SK-N-SH (cell line): ENCODE measurements at regions not wholly inside any gene's neighbourhood (a gene's known extent, or its start where the extent isn't known, plus 50 kb on each side); places are given as distances from the start of the nearest gene placed in this dataset.

Source experiments
- CTCF ChIA-PET: fragments of 300-600, 350-600 bp; formaldehyde crosslinking; extraction: SDS; loops from one replicate; lab custom pipeline; 2021; lab: Yijun Ruan, JAX
- POLR2A ChIA-PET: fragments of 350-600 bp; sonication (Branson Sonifier 250); formaldehyde crosslinking; extraction: SDS; loops from one replicate; lab custom pipeline; 2020; ENCODE audit warnings: antibody characterized with exemption, inconsistent platforms; lab: Yijun Ruan, JAX
- DNase-seq: peaks from one replicate; pipeline ENCODE4 v3.0.0; 2012
- H2AFZ ChIP-seq: fragments of 200-600 bp; sonication (generic); 2 replicates; pipeline ENCODE4 v1.8.1; 2016; ENCODE audit warnings: antibody characterized with exemption, mild to moderate bottlenecking, low read depth
- H3F3A ChIP-seq: fragments of 200-600 bp; sonication (generic); replicated peaks from 2 replicates; pipeline ENCODE3; 2016; ENCODE audit warnings: antibody characterized with exemption, mild to moderate bottlenecking; ENCODE audit not compliant: insufficient read depth
- H3K27ac ChIP-seq, 2 experiments: fragments of 200-500 bp in 1 of 2; fragments of 200-600 bp in 1 of 2; sonication (Bioruptor generic) in 1 of 2; sonication (generic), shearing (Covaris generic) in 1 of 2; 2 replicates each; pipeline versions ENCODE4 v1.5.1 to v1.6.1; 2014 to 2016; ENCODE audit warnings: low read depth in 2 of 2, inconsistent platforms in 1 of 2, low read length in 1 of 2, mild to moderate bottlenecking in 1 of 2, mixed read lengths in 1 of 2
- H3K27me3 ChIP-seq: fragments of 200-600 bp; sonication (generic), shearing (Covaris generic); 2 replicates; pipeline ENCODE4 v1.6.1; 2016; ENCODE audit warnings: mixed run types; ENCODE audit not compliant: insufficient read depth
- H3K36me3 ChIP-seq, 2 experiments: fragments of 200-500 bp in 1 of 2; fragments of 200-600 bp in 1 of 2; sonication (Bioruptor generic) in 1 of 2; sonication (generic) in 1 of 2; replicated peaks in 1 of 2; 2 replicates each; pipeline versions ENCODE3 to v1.5.1; 2014 to 2016; ENCODE audit warnings: low read length in 1 of 2, mild to moderate bottlenecking in 1 of 2; ENCODE audit not compliant: insufficient read depth in 2 of 2, control insufficient read depth in 1 of 2
- H3K4me1 ChIP-seq, 2 experiments: fragments of 200-500 bp in 1 of 2; fragments of 200-600 bp in 1 of 2; sonication (Bioruptor generic) in 1 of 2; sonication (generic), shearing (Covaris generic) in 1 of 2; 2 replicates each; pipeline versions ENCODE4 v1.5.1 to v1.6.1; 2014 to 2016; ENCODE audit warnings: low read depth in 1 of 2, low read length in 1 of 2, mixed run types in 1 of 2; ENCODE audit not compliant: insufficient read depth in 2 of 2, control insufficient read depth in 1 of 2
- H3K4me2 ChIP-seq: fragments of 200-600 bp; sonication (generic), shearing (Covaris generic); 2 replicates; pipeline ENCODE4 v1.6.1; 2017; ENCODE audit warnings: mixed run types
- H3K4me3 ChIP-seq, 2 experiments: fragments of 200-500 bp in 1 of 2; fragments of 200-600 bp in 1 of 2; sonication (Bioruptor generic) in 1 of 2; sonication (generic), shearing (Covaris generic) in 1 of 2; 2 replicates each; pipeline versions ENCODE4 v1.5.1 to v1.8.1; 2014 to 2016; ENCODE audit warnings: low read depth in 2 of 2, inconsistent platforms in 1 of 2, low read length in 1 of 2, mild to moderate bottlenecking in 1 of 2, mixed read lengths in 1 of 2, moderate library complexity in 1 of 2
- H3K79me2 ChIP-seq: fragments of 200-600 bp; sonication (generic); 2 replicates; pipeline ENCODE4 v1.8.1; 2017; ENCODE audit warnings: mild to moderate bottlenecking; ENCODE audit not compliant: insufficient read depth
- H3K9ac ChIP-seq: fragments of 200-600 bp; sonication (generic); 2 replicates; pipeline ENCODE4 v1.6.1; 2017; ENCODE audit warnings: mixed run types
- H3K9me2 ChIP-seq: fragments of 200-600 bp; sonication (generic); 2 replicates; pipeline ENCODE4 v1.6.1; 2017; ENCODE audit warnings: mixed run types
- H3K9me3 ChIP-seq: fragments of 200-600 bp; sonication (generic); 2 replicates; pipeline ENCODE4 v1.6.1; 2017; ENCODE audit warnings: mixed run types, mild to moderate bottlenecking, moderate library complexity
- H4K20me1 ChIP-seq: fragments of 200-600 bp; sonication (generic); 2 replicates; pipeline ENCODE4 v1.6.1; 2017; ENCODE audit warnings: mild to moderate bottlenecking, mixed run types; ENCODE audit not compliant: insufficient read depth
- ELF1 ChIP-seq: IDR thresholded peaks from 2 replicates; pipeline ENCODE4 v1.4.0; 2012
- EP300 ChIP-seq, 2 experiments: IDR thresholded peaks; 2 replicates each; pipeline versions ENCODE4 v1.4.0 to v1.6.1; 2012; ENCODE audit warnings: borderline replicate concordance in 1 of 2, low read depth in 1 of 2, low read length in 1 of 2
- EZH2phosphoT487 ChIP-seq: fragments of 200-600 bp; sonication (generic); IDR thresholded peaks from 2 replicates; pipeline ENCODE4 v1.6.1; 2017; ENCODE audit warnings: low read depth, mixed run types, mild to moderate bottlenecking, antibody characterized with exemption, moderate library complexity, borderline replicate concordance
- FOSL2 ChIP-seq: IDR thresholded peaks from 2 replicates; pipeline ENCODE4 v1.4.0; 2012; ENCODE audit warnings: low read depth, mild to moderate bottlenecking, moderate library complexity, borderline replicate concordance
- FOXJ3 ChIP-seq: sonication (generic); formaldehyde crosslinking; IDR thresholded peaks from 2 replicates; pipeline ENCODE4 v1.5.1; 2020; ENCODE audit warnings: mild to moderate bottlenecking, missing genetic modification reagents
- FOXM1 ChIP-seq: IDR thresholded peaks from 2 replicates; pipeline ENCODE4 v1.4.0; 2012; ENCODE audit warnings: low read depth, mild to moderate bottlenecking
- NRF1 ChIP-seq: IDR thresholded peaks from 2 replicates; pipeline ENCODE4 v1.6.1; 2012; ENCODE audit warnings: low read depth, mild to moderate bottlenecking, low read length
- POLR2AphosphoS5 ChIP-seq: IDR thresholded peaks from 2 replicates; pipeline ENCODE4 v1.6.1; 2012; ENCODE audit warnings: low read depth, low read length
- RCOR1 ChIP-seq: fragments of 150-350 bp; IDR thresholded peaks from 2 replicates; pipeline ENCODE4 v1.6.1; 2017; ENCODE audit warnings: antibody characterized with exemption, low read length
- RFX5 ChIP-seq: IDR thresholded peaks from 2 replicates; pipeline ENCODE4 v1.6.1; 2012; ENCODE audit warnings: mild to moderate bottlenecking, improper control_type of control experiment, low read length
- RXRA ChIP-seq: IDR thresholded peaks from 2 replicates; pipeline ENCODE4 v1.4.0; 2012; ENCODE audit warnings: low read depth, mild to moderate bottlenecking, borderline replicate concordance
- SMC3 ChIP-seq: IDR thresholded peaks from 2 replicates; pipeline ENCODE4 v1.6.1; 2012; ENCODE audit warnings: low read depth, low read length, improper control_type of control experiment
- TAF1 ChIP-seq: IDR thresholded peaks from 2 replicates; pipeline ENCODE4 v1.6.1; 2012; ENCODE audit warnings: low read depth, mild to moderate bottlenecking, low read length, moderate library complexity, borderline replicate concordance
- TEAD4 ChIP-seq: IDR thresholded peaks from 2 replicates; pipeline ENCODE4 v1.4.0; 2012; ENCODE audit warnings: mild to moderate bottlenecking, borderline replicate concordance; ENCODE audit not compliant: insufficient read depth
- USF1 ChIP-seq: IDR thresholded peaks from 2 replicates; pipeline ENCODE4 v1.4.0; 2012; ENCODE audit warnings: low read depth, borderline replicate concordance
- WGBS: methylation state at CpG from one replicate; pipeline ENCODE4 v1.1.6; 2017; ENCODE audit warnings: low lambda C conversion rate; 5-methylcytosine and 5-hydroxymethylcytosine counted together
- TF ChIP-seq, protein P1 (sequence below): IDR thresholded peaks from 2 replicates; pipeline ENCODE4; 2012
- TF ChIP-seq, protein P2 (sequence below): IDR thresholded peaks from 2 replicates; pipeline ENCODE4 v1.4.0; 2012; ENCODE audit warnings: low read depth
- TF ChIP-seq, protein P3 (sequence below): IDR thresholded peaks from 2 replicates; pipeline ENCODE4 v1.4.0; 2012; ENCODE audit warnings: low read depth, borderline replicate concordance
- TF ChIP-seq, protein P4 (sequence below): fragments of 150-350 bp; IDR thresholded peaks from 2 replicates; pipeline ENCODE4 v1.6.1; 2016; ENCODE audit warnings: mild to moderate bottlenecking, low read depth, low read length
- TF ChIP-seq, protein P5 (sequence below): IDR thresholded peaks from 2 replicates; pipeline ENCODE4 v1.6.1; 2012; ENCODE audit warnings: mild to moderate bottlenecking, low read depth, low read length, moderate library complexity

GRCh38 chr4:60389633-60390032 lies 810.5 kb upstream of the ADGRL3 start (continued):
- TF ChIP-seq FOXM1 (no peak), TAF1 (no peak)
- TF ChIP-seq, protein P1, sequence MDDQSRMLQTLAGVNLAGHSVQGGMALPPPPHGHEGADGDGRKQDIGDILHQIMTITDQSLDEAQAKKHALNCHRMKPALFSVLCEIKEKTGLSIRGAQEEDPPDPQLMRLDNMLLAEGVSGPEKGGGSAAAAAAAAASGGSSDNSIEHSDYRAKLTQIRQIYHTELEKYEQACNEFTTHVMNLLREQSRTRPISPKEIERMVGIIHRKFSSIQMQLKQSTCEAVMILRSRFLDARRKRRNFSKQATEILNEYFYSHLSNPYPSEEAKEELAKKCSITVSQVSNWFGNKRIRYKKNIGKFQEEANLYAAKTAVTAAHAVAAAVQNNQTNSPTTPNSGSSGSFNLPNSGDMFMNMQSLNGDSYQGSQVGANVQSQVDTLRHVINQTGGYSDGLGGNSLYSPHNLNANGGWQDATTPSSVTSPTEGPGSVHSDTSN: no peak
- TF ChIP-seq, protein P2, sequence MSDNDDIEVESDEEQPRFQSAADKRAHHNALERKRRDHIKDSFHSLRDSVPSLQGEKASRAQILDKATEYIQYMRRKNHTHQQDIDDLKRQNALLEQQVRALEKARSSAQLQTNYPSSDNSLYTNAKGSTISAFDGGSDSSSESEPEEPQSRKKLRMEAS: no peak

- Histone ChIP-seq H3K4me2 (no peak overlapping the region), H3K9me3 (no peaks in the 10 kb centered on the region), H3K4me1 (no peaks in the 10 kb centered on the region; a peak in 1 of 4 replicates), H3K9me2 (no peaks in the 10 kb centered on the region), H3K27me3 (no peaks in the 10 kb centered on the region), H3K27ac (no peak overlapping the region), H3F3A (no peaks in the 10 kb centered on the region), H2AFZ (no peak overlapping the region), H3K36me3 (no peaks in the 10 kb centered on the region), H4K20me1 (no peaks in the 10 kb centered on the region), H3K9ac (no peak overlapping the region), H3K79me2 (no peaks in the 10 kb centered on the region), H3K4me3 (no peak overlapping the region)
- POLR2A ChIA-PET: no interaction called here
- DNase-seq: peak; percentile 2
- 13% methylated on average over 5 of the region's 5 CpGs for WGBS
- CTCF ChIA-PET: no interaction called here
- no peak for TF ChIP-seq RXRA
- TF ChIP-seq, protein P1: no peak
- TF ChIP-seq, protein P2: no peak
- TF ChIP-seq ELF1: no peak
- no peak for TF ChIP-seq RCOR1
- TF ChIP-seq EP300 (IDR thresholded peaks at IDR 0.05; ENCODE audit: borderline replicate concordance in 1 of 2, low read depth in 1 of 2, low read length in 1 of 2): no peak
- no peak for TF ChIP-seq USF1
- TF ChIP-seq, protein P3, sequence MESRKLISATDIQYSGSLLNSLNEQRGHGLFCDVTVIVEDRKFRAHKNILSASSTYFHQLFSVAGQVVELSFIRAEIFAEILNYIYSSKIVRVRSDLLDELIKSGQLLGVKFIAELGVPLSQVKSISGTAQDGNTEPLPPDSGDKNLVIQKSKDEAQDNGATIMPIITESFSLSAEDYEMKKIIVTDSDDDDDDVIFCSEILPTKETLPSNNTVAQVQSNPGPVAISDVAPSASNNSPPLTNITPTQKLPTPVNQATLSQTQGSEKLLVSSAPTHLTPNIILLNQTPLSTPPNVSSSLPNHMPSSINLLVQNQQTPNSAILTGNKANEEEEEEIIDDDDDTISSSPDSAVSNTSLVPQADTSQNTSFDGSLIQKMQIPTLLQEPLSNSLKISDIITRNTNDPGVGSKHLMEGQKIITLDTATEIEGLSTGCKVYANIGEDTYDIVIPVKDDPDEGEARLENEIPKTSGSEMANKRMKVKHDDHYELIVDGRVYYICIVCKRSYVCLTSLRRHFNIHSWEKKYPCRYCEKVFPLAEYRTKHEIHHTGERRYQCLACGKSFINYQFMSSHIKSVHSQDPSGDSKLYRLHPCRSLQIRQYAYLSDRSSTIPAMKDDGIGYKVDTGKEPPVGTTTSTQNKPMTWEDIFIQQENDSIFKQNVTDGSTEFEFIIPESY: no peak
- TF ChIP-seq, protein P4, sequence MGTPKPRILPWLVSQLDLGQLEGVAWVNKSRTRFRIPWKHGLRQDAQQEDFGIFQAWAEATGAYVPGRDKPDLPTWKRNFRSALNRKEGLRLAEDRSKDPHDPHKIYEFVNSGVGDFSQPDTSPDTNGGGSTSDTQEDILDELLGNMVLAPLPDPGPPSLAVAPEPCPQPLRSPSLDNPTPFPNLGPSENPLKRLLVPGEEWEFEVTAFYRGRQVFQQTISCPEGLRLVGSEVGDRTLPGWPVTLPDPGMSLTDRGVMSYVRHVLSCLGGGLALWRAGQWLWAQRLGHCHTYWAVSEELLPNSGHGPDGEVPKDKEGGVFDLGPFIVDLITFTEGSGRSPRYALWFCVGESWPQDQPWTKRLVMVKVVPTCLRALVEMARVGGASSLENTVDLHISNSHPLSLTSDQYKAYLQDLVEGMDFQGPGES: no peak
- no peak for TF ChIP-seq EZH2phosphoT487
- TF ChIP-seq RFX5: no peak
- TF ChIP-seq, protein P5, sequence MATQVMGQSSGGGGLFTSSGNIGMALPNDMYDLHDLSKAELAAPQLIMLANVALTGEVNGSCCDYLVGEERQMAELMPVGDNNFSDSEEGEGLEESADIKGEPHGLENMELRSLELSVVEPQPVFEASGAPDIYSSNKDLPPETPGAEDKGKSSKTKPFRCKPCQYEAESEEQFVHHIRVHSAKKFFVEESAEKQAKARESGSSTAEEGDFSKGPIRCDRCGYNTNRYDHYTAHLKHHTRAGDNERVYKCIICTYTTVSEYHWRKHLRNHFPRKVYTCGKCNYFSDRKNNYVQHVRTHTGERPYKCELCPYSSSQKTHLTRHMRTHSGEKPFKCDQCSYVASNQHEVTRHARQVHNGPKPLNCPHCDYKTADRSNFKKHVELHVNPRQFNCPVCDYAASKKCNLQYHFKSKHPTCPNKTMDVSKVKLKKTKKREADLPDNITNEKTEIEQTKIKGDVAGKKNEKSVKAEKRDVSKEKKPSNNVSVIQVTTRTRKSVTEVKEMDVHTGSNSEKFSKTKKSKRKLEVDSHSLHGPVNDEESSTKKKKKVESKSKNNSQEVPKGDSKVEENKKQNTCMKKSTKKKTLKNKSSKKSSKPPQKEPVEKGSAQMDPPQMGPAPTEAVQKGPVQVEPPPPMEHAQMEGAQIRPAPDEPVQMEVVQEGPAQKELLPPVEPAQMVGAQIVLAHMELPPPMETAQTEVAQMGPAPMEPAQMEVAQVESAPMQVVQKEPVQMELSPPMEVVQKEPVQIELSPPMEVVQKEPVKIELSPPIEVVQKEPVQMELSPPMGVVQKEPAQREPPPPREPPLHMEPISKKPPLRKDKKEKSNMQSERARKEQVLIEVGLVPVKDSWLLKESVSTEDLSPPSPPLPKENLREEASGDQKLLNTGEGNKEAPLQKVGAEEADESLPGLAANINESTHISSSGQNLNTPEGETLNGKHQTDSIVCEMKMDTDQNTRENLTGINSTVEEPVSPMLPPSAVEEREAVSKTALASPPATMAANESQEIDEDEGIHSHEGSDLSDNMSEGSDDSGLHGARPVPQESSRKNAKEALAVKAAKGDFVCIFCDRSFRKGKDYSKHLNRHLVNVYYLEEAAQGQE: no peak
- TF ChIP-seq SMC3: no peak
- TF ChIP-seq FOXJ3 (CRISPR knock-in tag): no peak
- TF ChIP-seq POLR2AphosphoS5: no peak
- TF ChIP-seq FOSL2: no peak
- TF ChIP-seq NRF1: no peak
- no peak for TF ChIP-seq TEAD4
These were observed 803.6 kb upstream of the ADGRL3 start for GRCh38 chr4:60396341-60397049.
